ENCODE measurements at regions not wholly inside any gene's neighbourhood (a gene's known extent, or its start where the extent isn't known, plus 50 kb on each side); places are given as distances from the start of the nearest gene placed in this dataset.

DNA sequence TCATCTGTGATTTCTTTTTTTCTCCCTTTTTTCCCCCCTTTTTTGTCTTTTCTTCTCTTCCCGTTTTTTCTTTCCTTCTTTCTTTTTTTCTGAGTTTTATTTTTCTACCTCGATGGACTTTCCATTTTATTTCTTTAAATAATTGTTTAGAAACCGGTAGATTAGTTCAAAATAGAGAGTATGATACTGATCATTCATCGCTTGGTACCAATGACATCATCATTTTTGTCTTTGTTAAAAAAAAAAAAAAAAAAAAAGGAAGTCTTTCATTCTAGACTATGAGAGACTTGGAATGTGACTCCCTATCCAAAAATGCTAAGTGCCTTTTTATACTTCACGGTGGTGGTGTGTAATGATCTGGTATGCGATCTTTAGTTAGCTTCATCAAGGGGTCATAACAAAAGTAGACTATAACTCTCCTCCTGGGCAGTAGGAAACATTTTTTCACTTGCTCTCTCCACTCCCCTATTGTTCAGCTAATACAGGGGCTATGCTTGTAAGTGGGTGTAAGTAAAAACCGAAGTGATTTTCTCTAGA is 1517.5 kb upstream of the ZEB2 start:
- TF ChIP-seq, protein P1, sequence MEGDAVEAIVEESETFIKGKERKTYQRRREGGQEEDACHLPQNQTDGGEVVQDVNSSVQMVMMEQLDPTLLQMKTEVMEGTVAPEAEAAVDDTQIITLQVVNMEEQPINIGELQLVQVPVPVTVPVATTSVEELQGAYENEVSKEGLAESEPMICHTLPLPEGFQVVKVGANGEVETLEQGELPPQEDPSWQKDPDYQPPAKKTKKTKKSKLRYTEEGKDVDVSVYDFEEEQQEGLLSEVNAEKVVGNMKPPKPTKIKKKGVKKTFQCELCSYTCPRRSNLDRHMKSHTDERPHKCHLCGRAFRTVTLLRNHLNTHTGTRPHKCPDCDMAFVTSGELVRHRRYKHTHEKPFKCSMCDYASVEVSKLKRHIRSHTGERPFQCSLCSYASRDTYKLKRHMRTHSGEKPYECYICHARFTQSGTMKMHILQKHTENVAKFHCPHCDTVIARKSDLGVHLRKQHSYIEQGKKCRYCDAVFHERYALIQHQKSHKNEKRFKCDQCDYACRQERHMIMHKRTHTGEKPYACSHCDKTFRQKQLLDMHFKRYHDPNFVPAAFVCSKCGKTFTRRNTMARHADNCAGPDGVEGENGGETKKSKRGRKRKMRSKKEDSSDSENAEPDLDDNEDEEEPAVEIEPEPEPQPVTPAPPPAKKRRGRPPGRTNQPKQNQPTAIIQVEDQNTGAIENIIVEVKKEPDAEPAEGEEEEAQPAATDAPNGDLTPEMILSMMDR (IDR thresholded peaks at IDR 0.05; ENCODE audit: insufficient read depth, low read depth, low read length) = no peak
- TF ChIP-seq EZH2 (IDR thresholded peaks at IDR 0.05; ENCODE audit: insufficient read depth, low read length) = no peak

All from astrocyte (in vitro differentiated cells and primary cell).